Heart left ventricle (tissue), 13 donors: ENCODE measurements at regions not wholly inside any gene's neighbourhood (a gene's known extent, or its start where the extent isn't known, plus 50 kb on each side); places are given as distances from the start of the nearest gene placed in this dataset.

Experiments used
- POLR2A ChIP-seq, 2 donors: fragments of 450-650 bp; IDR thresholded peaks; one replicate each; pipeline ENCODE4 v1.6.1; 2017; ENCODE audit warnings: antibody characterized with exemption in 2 of 2, mild to moderate bottlenecking in 2 of 2, moderate library complexity in 2 of 2
- TF ChIP-seq, protein P1 (sequence below), 12 donors: fragments of 200-600 bp; sonication (generic) in 4 of 12; IDR thresholded peaks; one replicate each; pipeline versions ENCODE4 v1.5.0 to v1.8.0; 2018 to 2022; ENCODE audit warnings: antibody characterized with exemption in 12 of 12, mild to moderate bottlenecking in 5 of 12
- donor health status: ischemic (EF 13 %, LVEDD 7.1; RV severe dilation, severe dysfunction).
- donor health status: DM: no; HTN: yes; CAD: no.
- donor health status: DM: no; HTN: no; CAD: no.
- donor health status: ischemic (EF 25% LVEDD 6.9; RV normal size, moderate dysfunction).
- donor health status: ischemic (EF 25% LVEDD 5.7; RV mildly dilated, moderate dysfunction).
- donor health status: ischemic (EF 35%, LVEDD 5.7; RV mildly dilated, moderate dysfunction).
- donor health status: nonischemic (EF 11% LVEDD 7.7; RV severe dilation, severe dysfunction).
- donor health status: DM: yes; HTN: yes; CAD: no.
- donor health status: PGD.
- donor health status: ischemic (EF 29% LVEDD 5.4; RV normal size, mild dysfunction).
- donor health status: nonischemic (EF 23%, LVEDD 6.1; RV moderate dilation, normal function).

DNA sequence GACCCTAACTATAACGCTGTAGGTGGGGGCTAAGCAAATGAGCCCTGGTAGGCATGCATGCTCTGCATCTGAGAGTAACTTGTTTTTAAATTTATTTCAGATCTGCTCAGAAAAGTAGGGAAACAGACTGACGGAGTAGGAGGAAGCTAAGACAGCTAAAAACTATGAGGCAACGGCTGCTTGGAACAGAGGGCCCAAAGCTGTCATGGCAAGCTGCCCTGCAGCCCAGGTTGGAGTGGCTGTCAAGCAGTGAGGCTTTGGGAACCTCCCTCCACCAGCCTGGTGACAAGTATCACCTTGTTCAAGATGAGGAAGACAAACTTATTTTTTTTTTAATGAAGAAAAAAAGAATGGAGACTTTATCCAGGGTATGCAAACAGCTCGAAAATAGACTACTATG is 439.8 kb downstream of the NLGN4X start:
- TF ChIP-seq, protein P1, sequence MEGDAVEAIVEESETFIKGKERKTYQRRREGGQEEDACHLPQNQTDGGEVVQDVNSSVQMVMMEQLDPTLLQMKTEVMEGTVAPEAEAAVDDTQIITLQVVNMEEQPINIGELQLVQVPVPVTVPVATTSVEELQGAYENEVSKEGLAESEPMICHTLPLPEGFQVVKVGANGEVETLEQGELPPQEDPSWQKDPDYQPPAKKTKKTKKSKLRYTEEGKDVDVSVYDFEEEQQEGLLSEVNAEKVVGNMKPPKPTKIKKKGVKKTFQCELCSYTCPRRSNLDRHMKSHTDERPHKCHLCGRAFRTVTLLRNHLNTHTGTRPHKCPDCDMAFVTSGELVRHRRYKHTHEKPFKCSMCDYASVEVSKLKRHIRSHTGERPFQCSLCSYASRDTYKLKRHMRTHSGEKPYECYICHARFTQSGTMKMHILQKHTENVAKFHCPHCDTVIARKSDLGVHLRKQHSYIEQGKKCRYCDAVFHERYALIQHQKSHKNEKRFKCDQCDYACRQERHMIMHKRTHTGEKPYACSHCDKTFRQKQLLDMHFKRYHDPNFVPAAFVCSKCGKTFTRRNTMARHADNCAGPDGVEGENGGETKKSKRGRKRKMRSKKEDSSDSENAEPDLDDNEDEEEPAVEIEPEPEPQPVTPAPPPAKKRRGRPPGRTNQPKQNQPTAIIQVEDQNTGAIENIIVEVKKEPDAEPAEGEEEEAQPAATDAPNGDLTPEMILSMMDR (IDR thresholded peaks at IDR 0.05) = no peak
- TF ChIP-seq POLR2A (IDR thresholded peaks at IDR 0.05) = no peak
